GM18498 (cell line): ENCODE measurements at regions not wholly inside any gene's neighbourhood (a gene's known extent, or its start where the extent isn't known, plus 50 kb on each side); places are given as distances from the start of the nearest gene placed in this dataset.
"Not testable (repeated sequence)": the region's sequence is repeated elsewhere in the genome, so short reads cannot be mapped to it uniquely, and the experiment has no call there.

Experiments used
- ATAC-seq: cut with Tn5 transposase; IDR thresholded peaks from one replicate; pipeline ENCODE4 v1.9.1; 2021; ENCODE audit warnings: mild to moderate bottlenecking, moderate library complexity; ENCODE audit not compliant: unreplicated experiment

GRCh38 chrX:13387666-13388494, 68.0 kb upstream of the ATXN3L start:
- ATAC-seq, result no peak

- ATAC-seq, result no peak
Observed at GRCh38 chrX:13386636-13387035, 66.8 kb upstream of the ATXN3L start.

DNA sequence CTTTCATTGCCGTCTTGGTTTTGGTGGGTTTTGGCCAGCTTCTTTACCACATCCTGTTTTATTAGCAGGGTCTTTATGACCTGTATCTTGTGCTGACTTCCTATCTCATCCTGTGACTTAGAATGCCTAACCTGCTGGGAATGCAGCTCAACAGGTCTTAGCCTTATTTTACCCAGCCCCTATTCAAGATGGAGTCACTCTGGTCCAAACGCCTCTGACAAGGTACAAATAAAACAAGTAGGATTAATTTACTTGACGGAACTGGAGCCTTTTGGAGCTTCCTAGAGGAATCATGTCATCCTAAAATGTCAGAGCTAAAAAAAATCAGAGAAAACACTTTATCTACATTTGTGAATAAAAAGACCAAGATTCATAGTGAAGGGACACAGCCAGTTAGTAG, 66.2 kb upstream of the ATXN3L start:
- ATAC-seq, result no peak

- ATAC-seq, result no peak
Observed at GRCh38 chrX:13383907-13384306, 64.1 kb upstream of the ATXN3L start.

- ATAC-seq, result no peak
Observed at GRCh38 chrX:13381514-13381913, 61.7 kb upstream of the ATXN3L start.

DNA sequence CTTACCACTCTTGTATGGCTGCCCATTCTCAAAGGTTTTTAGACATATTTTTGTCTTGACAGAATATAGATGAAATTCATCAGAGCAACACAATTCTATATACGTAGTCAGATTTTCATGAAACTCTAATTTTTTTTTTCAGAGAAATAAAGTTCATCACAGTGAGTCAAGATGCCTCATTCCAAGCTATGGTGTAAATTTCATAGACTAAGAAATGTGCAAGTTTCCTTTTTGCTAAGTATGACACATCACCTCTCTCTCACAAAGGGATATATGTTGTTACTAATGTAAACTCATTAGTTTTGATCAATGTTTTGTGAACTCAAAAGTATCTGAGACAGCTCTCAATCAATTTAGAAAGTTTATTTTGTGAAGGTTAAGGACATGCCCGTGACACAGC, 60.4 kb upstream of the ATXN3L start:
- no peak for ATAC-seq

DNA sequence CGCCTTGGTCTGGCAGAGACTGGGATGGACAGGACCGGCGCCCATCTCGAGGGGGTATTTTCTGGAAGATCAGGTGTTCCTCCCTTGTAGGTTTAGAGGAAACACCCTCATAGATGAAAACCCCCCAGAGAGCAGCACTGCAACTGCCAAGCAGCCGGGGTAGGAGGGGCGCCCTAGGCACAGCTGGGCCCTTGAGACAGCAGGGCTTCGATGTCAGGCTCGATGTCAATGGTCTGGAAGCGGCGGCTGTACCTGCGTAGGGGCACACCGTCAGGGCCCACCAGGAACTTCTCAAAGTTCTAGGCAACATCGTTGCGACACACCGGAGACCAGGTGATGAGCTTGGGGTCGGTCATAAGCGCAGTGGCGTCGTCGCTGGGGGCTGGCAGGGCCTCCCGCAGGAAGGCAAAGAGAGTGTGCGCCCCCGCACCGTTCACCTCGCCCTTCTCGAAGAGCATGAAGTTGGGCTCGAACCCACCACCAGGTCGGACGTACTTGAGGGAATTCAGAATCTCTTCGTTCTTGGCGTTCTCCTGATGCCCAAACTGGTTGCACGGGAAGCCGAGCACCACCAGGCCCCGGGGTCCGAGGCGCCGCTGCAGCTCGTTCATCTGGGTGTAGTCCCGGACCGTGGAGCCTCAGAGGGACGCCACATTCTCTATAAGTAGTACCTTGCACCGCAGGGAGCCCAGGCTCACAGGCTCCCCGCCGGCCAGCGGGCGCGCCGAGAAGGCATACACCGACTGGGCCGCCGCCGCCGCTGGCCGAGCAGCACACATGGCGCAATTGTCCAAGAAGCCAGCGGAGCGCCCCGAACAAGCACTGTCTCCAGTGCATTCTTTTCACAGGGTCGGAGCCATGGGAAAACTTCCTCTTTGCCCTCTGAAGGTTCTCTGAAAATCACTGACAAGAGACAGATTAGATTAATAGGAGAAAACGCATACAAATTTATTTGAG, 59.0 kb upstream of the ATXN3L start:
- ATAC-seq, result not testable (repeated sequence)

DNA sequence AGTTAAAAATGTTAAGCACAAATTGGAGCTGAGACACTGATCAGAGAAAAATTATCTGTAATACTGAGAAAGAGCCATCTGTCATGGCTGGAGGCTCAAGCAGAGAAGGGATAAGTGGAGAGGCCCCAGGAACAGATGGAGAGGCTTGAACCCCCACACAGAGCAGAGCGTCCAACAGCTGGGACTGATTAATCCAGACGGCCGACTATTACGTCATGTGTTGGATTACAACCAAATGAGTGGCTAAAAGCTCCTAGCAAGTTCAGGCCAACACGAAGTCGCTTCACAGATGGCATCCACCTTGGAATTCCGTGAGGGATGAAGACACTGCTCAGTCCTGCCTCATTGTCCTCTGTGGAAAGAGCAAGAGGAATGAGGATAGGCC, 57.7 kb upstream of the ATXN3L start:
- no peak for ATAC-seq

- ATAC-seq, result no peak
Observed at GRCh38 chrX:13376857-13377549, 57.1 kb upstream of the ATXN3L start.

GRCh38 chrX:13375596-13375995, 55.7 kb upstream of the ATXN3L start:
- not testable (repeated sequence) for ATAC-seq

- no peak for ATAC-seq
Observed at GRCh38 chrX:13374364-13374763, 54.5 kb upstream of the ATXN3L start.

GRCh38 chrX:13373431-13374187, 53.8 kb upstream of the ATXN3L start:
- no peak for ATAC-seq

DNA sequence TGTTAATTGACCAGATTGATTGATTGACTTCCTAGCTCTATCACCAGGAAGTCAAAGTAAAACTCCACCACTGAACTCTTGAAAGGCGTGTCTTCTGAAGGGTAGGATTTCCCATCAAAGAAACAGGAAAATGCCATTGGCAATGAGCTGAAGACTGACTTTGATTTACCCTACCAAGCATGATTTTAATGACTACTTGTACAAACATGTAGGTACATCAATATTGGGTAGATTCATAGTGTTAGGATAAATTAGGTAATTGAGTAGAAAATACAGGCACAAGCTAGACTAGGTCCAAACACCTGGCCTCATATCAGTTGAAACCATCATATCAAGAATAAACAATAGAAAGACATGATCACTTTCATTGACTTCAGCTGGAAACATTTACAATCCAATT, 53.2 kb upstream of the ATXN3L start:
- no peak for ATAC-seq

- ATAC-seq, result no peak
Observed at GRCh38 chrX:13372203-13372980, 52.5 kb upstream of the ATXN3L start.

- ATAC-seq, result no peak
Observed at GRCh38 chrX:13371186-13371585, 51.3 kb upstream of the ATXN3L start.

- ATAC-seq, result no peak
Observed at GRCh38 chrX:13370713-13371112, 50.9 kb upstream of the ATXN3L start.
